Body of pancreas (tissue), 4 donors: ENCODE measurements at regions not wholly inside any gene's neighbourhood (a gene's known extent, or its start where the extent isn't known, plus 50 kb on each side); places are given as distances from the start of the nearest gene placed in this dataset.

Experiments used
- CTCF ChIP-seq, 7 experiments: fragments of 450-650 bp in 4 of 7; fragments of 200-600 bp in 3 of 7; sonication (generic) in 3 of 7; IDR thresholded peaks; one replicate each; pipeline ENCODE4 v1.5.1; 2016 to 2019; ENCODE audit warnings: antibody characterized with exemption in 7 of 7
- POLR2A ChIP-seq, 3 donors: fragments of 450-650 bp; IDR thresholded peaks; one replicate each; pipeline ENCODE4 v1.6.1; 2016; ENCODE audit warnings: antibody characterized with exemption in 3 of 3, mild to moderate bottlenecking in 2 of 3

- no peak for TF ChIP-seq CTCF (IDR thresholded peaks at IDR 0.05)
- no peak for TF ChIP-seq POLR2A (IDR thresholded peaks at IDR 0.05)
Observed at GRCh38 chr10:4227586-4227985, 442.6 kb upstream of the KLF6 start.
